Erythroblast (primary cell): ENCODE measurements at regions not wholly inside any gene's neighbourhood (a gene's known extent, or its start where the extent isn't known, plus 50 kb on each side); places are given as distances from the start of the nearest gene placed in this dataset.

Source experiments
- GATA1 ChIP-seq: IDR thresholded peaks from 2 replicates; pipeline ENCODE4 v1.6.1; 2011; ENCODE audit warnings: low read depth, mild to moderate bottlenecking, control low read depth, low read length, moderate library complexity
- POLR2A ChIP-seq: IDR thresholded peaks from 2 replicates; pipeline ENCODE4 v1.6.1; 2011; ENCODE audit warnings: mild to moderate bottlenecking, low read length

GRCh38 chr12:60398547-60398946 is 802.7 kb downstream of the SLC16A7 start:
- TF ChIP-seq POLR2A (no peak), GATA1 (no peak)
